Central memory CD8-positive, alpha-beta T cell (primary cell): ENCODE measurements at regions not wholly inside any gene's neighbourhood (a gene's known extent, or its start where the extent isn't known, plus 50 kb on each side); places are given as distances from the start of the nearest gene placed in this dataset.

ENCODE experiments used
- ATAC-seq: fragments of 150-1000 bp; cut with Tn5 transposase; replicated peaks from 2 replicates; pipeline ENCODE4 v1.10.0; 2022; ENCODE audit warnings: mild to moderate bottlenecking, moderate FRiP score, moderate number of reproducible peaks; ENCODE audit not compliant: poor library complexity, severe bottlenecking; ENCODE audit errors: extremely low read depth
- DNase-seq, 2 donors: peaks; one replicate each; pipeline ENCODE4 v3.0.0; 2021; ENCODE audit warnings: low spot score in 2 of 2
- H3K27ac Mint-ChIP-seq: one replicate; pipeline ENCODE4 v1.8.0; 2022; ENCODE audit warnings: low read depth, mild to moderate bottlenecking, moderate library complexity, mixed read lengths
- H3K27me3 Mint-ChIP-seq: one replicate; pipeline ENCODE4 v1.8.0; 2022; ENCODE audit warnings: mixed read lengths
- H3K36me3 Mint-ChIP-seq: one replicate; pipeline ENCODE4 v1.8.0; 2022; ENCODE audit warnings: mild to moderate bottlenecking, moderate library complexity, mixed read lengths; ENCODE audit not compliant: insufficient read depth
- H3K4me1 Mint-ChIP-seq: one replicate; pipeline ENCODE4 v1.8.0; 2022; ENCODE audit warnings: mixed read lengths
- H3K4me3 Mint-ChIP-seq: one replicate; pipeline ENCODE4 v1.8.0; 2022; ENCODE audit warnings: mild to moderate bottlenecking, moderate library complexity, mixed read lengths
- H3K9me3 Mint-ChIP-seq: one replicate; pipeline ENCODE4 v1.8.0; 2022; ENCODE audit warnings: mixed read lengths

GRCh38 chr18:56200381-56200911, 437.9 kb downstream of the TXNL1 start:
- Mint-ChIP-seq H3K36me3 (no peaks in the 10 kb centered on the region), H3K27me3 (no peaks in the 10 kb centered on the region), H3K9me3 (peaks cover 5% of the 10 kb centered on the region), H3K4me1 (no peaks in the 10 kb centered on the region), H3K4me3 (no peak overlapping the region), H3K27ac (no peak overlapping the region)
- DNase-seq (no peak), ATAC-seq (no peak)

- Mint-ChIP-seq H3K36me3 (no peaks in the 10 kb centered on the region), H3K27ac (no peak overlapping the region), H3K27me3 (no peaks in the 10 kb centered on the region), H3K4me3 (no peak overlapping the region), H3K4me1 (no peaks in the 10 kb centered on the region), H3K9me3 (peaks cover 5% of the 10 kb centered on the region)
- ATAC-seq (no peak), DNase-seq (no peak)
Observed at GRCh38 chr18:56199580-56200330, 438.6 kb downstream of the TXNL1 start.

GRCh38 chr18:56197241-56197859, 441.0 kb downstream of the TXNL1 start:
- no peaks in the 10 kb centered on the region for H3K27me3 Mint-ChIP-seq
- H3K27ac Mint-ChIP-seq: no peak overlapping the region
- no peak overlapping the region for H3K4me3 Mint-ChIP-seq
- DNase-seq (no peak), ATAC-seq (no peak)
- H3K4me1 Mint-ChIP-seq: no peaks in the 10 kb centered on the region
- no peaks in the 10 kb centered on the region for H3K9me3 Mint-ChIP-seq
- H3K36me3 Mint-ChIP-seq: no peaks in the 10 kb centered on the region

- Mint-ChIP-seq H3K4me1 (no peaks in the 10 kb centered on the region), H3K27ac (no peak overlapping the region), H3K27me3 (no peaks in the 10 kb centered on the region), H3K36me3 (no peaks in the 10 kb centered on the region), H3K9me3 (no peaks in the 10 kb centered on the region), H3K4me3 (no peak overlapping the region)
- no peak for ATAC-seq
- no peak for DNase-seq
Observed at GRCh38 chr18:56196495-56197225, 441.7 kb downstream of the TXNL1 start.

- H3K27ac Mint-ChIP-seq: no peak overlapping the region
- no peaks in the 10 kb centered on the region for H3K36me3 Mint-ChIP-seq
- no peak overlapping the region for H3K4me3 Mint-ChIP-seq
- DNase-seq (no peak), ATAC-seq (no peak)
- no peaks in the 10 kb centered on the region for H3K4me1 Mint-ChIP-seq
- H3K27me3 Mint-ChIP-seq: no peaks in the 10 kb centered on the region
- peaks cover 11% of the 10 kb centered on the region for H3K9me3 Mint-ChIP-seq
Observed at GRCh38 chr18:56191334-56191733, 447.1 kb downstream of the TXNL1 start.

GRCh38 chr18:56189615-56190014, 448.8 kb downstream of the TXNL1 start:
- ATAC-seq (no peak), DNase-seq (no peak)
- peaks cover 24% of the 10 kb centered on the region for H3K9me3 Mint-ChIP-seq
- H3K4me1 Mint-ChIP-seq: no peaks in the 10 kb centered on the region
- H3K27ac Mint-ChIP-seq: no peak overlapping the region
- H3K36me3 Mint-ChIP-seq: no peaks in the 10 kb centered on the region
- no peaks in the 10 kb centered on the region for H3K27me3 Mint-ChIP-seq
- H3K4me3 Mint-ChIP-seq: no peak overlapping the region

GRCh38 chr18:56188529-56189275, 449.7 kb downstream of the TXNL1 start:
- H3K4me3 Mint-ChIP-seq: no peak overlapping the region
- H3K36me3 Mint-ChIP-seq: no peaks in the 10 kb centered on the region
- no peaks in the 10 kb centered on the region for H3K4me1 Mint-ChIP-seq
- DNase-seq (no peak), ATAC-seq (no peak)
- H3K27me3 Mint-ChIP-seq: no peaks in the 10 kb centered on the region
- no peak overlapping the region for H3K27ac Mint-ChIP-seq
- peaks cover 24% of the 10 kb centered on the region for H3K9me3 Mint-ChIP-seq

GRCh38 chr18:56186319-56186718, 452.1 kb downstream of the TXNL1 start:
- Mint-ChIP-seq H3K27ac (no peak overlapping the region), H3K4me1 (no peaks in the 10 kb centered on the region), H3K4me3 (no peak overlapping the region), H3K27me3 (no peaks in the 10 kb centered on the region), H3K36me3 (no peaks in the 10 kb centered on the region), H3K9me3 (peaks cover 24% of the 10 kb centered on the region)
- no peak for ATAC-seq
- no peak for DNase-seq

- Mint-ChIP-seq H3K36me3 (no peaks in the 10 kb centered on the region), H3K27ac (no peak overlapping the region), H3K4me3 (no peak overlapping the region), H3K4me1 (no peaks in the 10 kb centered on the region), H3K9me3 (peaks cover 24% of the 10 kb centered on the region), H3K27me3 (no peaks in the 10 kb centered on the region)
- no peak for ATAC-seq
- DNase-seq: no peak
Observed at GRCh38 chr18:56185126-56185525, 453.3 kb downstream of the TXNL1 start.

GRCh38 chr18:56176751-56177150, 461.6 kb downstream of the TXNL1 start:
- Mint-ChIP-seq H3K27ac (no peak overlapping the region), H3K36me3 (no peaks in the 10 kb centered on the region), H3K9me3 (no peaks in the 10 kb centered on the region), H3K4me1 (no peaks in the 10 kb centered on the region), H3K27me3 (no peaks in the 10 kb centered on the region), H3K4me3 (no peak overlapping the region)
- no peak for DNase-seq
- no peak for ATAC-seq

- H3K36me3 Mint-ChIP-seq: no peaks in the 10 kb centered on the region
- no peaks in the 10 kb centered on the region for H3K27me3 Mint-ChIP-seq
- H3K4me1 Mint-ChIP-seq: no peaks in the 10 kb centered on the region
- no peak overlapping the region for H3K4me3 Mint-ChIP-seq
- H3K27ac Mint-ChIP-seq: no peak overlapping the region
- no peaks in the 10 kb centered on the region for H3K9me3 Mint-ChIP-seq
- no peak for ATAC-seq
- no peak for DNase-seq
Observed at GRCh38 chr18:56175330-56176001, 462.9 kb downstream of the TXNL1 start.
